Right lobe of liver (tissue), 4 donors: ENCODE measurements at regions not wholly inside any gene's neighbourhood (a gene's known extent, or its start where the extent isn't known, plus 50 kb on each side); places are given as distances from the start of the nearest gene placed in this dataset.

ENCODE experiments used
- POLR2A ChIP-seq: fragments of 450-650 bp; IDR thresholded peaks from one replicate; pipeline ENCODE4 v1.6.1; 2017; ENCODE audit warnings: antibody characterized with exemption, mild to moderate bottlenecking
- TF ChIP-seq, protein P1 (sequence below), 4 donors: fragments of 200-600 bp in 3 of 4; fragments of 450-650 bp in 1 of 4; IDR thresholded peaks; one replicate each; pipeline versions ENCODE4 v1.5.1 to v1.8.0; 2016 to 2022; ENCODE audit warnings: antibody characterized with exemption in 4 of 4, mild to moderate bottlenecking in 2 of 4
- donor health status: DM: no; HTN: no; CAD: no.
- donor health status: DM: no; HTN: no; CAD: no.
- donor health status: DM: no; HTN: yes; CAD: no.

DNA sequence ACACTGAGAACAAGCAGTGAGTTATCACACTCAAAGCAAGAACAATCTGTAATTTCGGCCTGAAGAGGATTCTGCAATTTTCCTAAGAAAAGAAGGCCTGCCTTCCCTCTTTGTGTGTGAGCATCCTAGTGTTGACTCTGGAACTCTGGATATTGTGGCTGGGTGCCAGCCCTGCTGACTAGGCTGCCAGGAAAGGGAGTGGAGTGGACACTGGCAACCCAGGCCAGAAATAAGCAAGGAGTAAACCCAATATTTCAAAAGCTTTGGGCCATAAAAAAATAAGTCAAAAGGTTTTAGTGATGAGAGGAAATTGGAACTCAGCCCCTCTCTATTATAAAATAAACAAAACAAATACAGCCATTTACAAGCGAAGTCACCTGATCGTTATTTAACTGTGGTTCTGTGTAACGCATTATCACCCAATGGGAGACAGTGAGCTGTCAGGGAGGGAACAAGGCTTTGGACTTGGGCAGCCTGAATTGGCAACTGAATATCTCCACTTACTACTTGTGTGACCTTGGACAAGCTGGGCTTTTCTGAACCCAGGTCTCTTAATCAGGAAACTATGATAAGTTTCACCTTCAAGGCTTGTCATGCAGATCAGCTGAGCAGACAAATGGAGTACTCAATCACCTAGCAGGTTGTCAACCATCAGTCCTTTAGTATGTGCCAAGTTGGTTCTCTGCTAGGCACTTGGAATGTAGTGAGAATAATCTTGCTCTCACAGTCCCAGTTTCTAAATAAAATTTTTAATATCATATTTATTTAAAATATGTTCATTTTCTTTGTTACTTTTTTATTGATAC, 196.2 kb downstream of the PAX1 start:
- TF ChIP-seq, protein P1, sequence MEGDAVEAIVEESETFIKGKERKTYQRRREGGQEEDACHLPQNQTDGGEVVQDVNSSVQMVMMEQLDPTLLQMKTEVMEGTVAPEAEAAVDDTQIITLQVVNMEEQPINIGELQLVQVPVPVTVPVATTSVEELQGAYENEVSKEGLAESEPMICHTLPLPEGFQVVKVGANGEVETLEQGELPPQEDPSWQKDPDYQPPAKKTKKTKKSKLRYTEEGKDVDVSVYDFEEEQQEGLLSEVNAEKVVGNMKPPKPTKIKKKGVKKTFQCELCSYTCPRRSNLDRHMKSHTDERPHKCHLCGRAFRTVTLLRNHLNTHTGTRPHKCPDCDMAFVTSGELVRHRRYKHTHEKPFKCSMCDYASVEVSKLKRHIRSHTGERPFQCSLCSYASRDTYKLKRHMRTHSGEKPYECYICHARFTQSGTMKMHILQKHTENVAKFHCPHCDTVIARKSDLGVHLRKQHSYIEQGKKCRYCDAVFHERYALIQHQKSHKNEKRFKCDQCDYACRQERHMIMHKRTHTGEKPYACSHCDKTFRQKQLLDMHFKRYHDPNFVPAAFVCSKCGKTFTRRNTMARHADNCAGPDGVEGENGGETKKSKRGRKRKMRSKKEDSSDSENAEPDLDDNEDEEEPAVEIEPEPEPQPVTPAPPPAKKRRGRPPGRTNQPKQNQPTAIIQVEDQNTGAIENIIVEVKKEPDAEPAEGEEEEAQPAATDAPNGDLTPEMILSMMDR (IDR thresholded peaks at IDR 0.05): no peak
- no peak for TF ChIP-seq POLR2A
